ENCODE measurements at regions not wholly inside any gene's neighbourhood (a gene's known extent, or its start where the extent isn't known, plus 50 kb on each side); places are given as distances from the start of the nearest gene placed in this dataset.

GRCh38 chr5:148000036-148000435 is 63.7 kb upstream of the SPINK5 start:
- Mint-ChIP-seq H3K9me3 (peaks cover 35% of the 10 kb centered on the region), H3K4me3 (no peak overlapping the region), H3K36me3 (ENCODE audit: low read depth) (peaks cover 19% of the 10 kb centered on the region), H3K27me3 (ENCODE audit: low read depth, poor library complexity) (peaks cover 4% of the 10 kb centered on the region), H3K4me1 (no peaks in the 10 kb centered on the region), H3K27ac (no peak overlapping the region)
- no peak for DNase-seq
- TF ChIP-seq CTCF (IDR thresholded peaks at IDR 0.05), result no peak

GRCh38 chr5:147998704-147999103 is 65.1 kb upstream of the SPINK5 start:
- no peak overlapping the region for H3K4me3 Mint-ChIP-seq
- H3K27ac Mint-ChIP-seq, result no peak overlapping the region
- H3K36me3 Mint-ChIP-seq (ENCODE audit: low read depth), result peaks cover 19% of the 10 kb centered on the region
- TF ChIP-seq CTCF (IDR thresholded peaks at IDR 0.05), result no peak
- no peak for DNase-seq
- H3K27me3 Mint-ChIP-seq (ENCODE audit: low read depth, poor library complexity), result peaks cover 4% of the 10 kb centered on the region
- peaks cover 35% of the 10 kb centered on the region for H3K9me3 Mint-ChIP-seq
- no peaks in the 10 kb centered on the region for H3K4me1 Mint-ChIP-seq

GRCh38 chr5:147997486-147997885 is 66.3 kb upstream of the SPINK5 start:
- Mint-ChIP-seq H3K4me3 (no peak overlapping the region), H3K27ac (no peak overlapping the region), H3K36me3 (ENCODE audit: low read depth) (peaks cover 15% of the 10 kb centered on the region), H3K27me3 (ENCODE audit: low read depth, poor library complexity) (peaks cover 4% of the 10 kb centered on the region), H3K4me1 (no peaks in the 10 kb centered on the region), H3K9me3 (peaks cover 28% of the 10 kb centered on the region)
- DNase-seq, result no peak
- no peak for TF ChIP-seq CTCF (IDR thresholded peaks at IDR 0.05)

- H3K27me3 Mint-ChIP-seq (ENCODE audit: low read depth, poor library complexity), result peaks cover 4% of the 10 kb centered on the region
- no peak for DNase-seq
- H3K9me3 Mint-ChIP-seq, result peaks cover 17% of the 10 kb centered on the region
- no peak overlapping the region for H3K4me3 Mint-ChIP-seq
- no peak overlapping the region for H3K27ac Mint-ChIP-seq
- no peaks in the 10 kb centered on the region for H3K4me1 Mint-ChIP-seq
- H3K36me3 Mint-ChIP-seq (ENCODE audit: low read depth), result peaks cover 11% of the 10 kb centered on the region
- no peak for TF ChIP-seq CTCF (IDR thresholded peaks at IDR 0.05)
These were observed 67.4 kb upstream of the SPINK5 start for GRCh38 chr5:147996379-147996778.

- Mint-ChIP-seq H3K9me3 (peaks cover 13% of the 10 kb centered on the region), H3K27ac (no peak overlapping the region), H3K4me3 (no peak overlapping the region), H3K4me1 (no peaks in the 10 kb centered on the region), H3K36me3 (ENCODE audit: low read depth) (peaks cover 10% of the 10 kb centered on the region), H3K27me3 (ENCODE audit: low read depth, poor library complexity) (peaks cover 4% of the 10 kb centered on the region)
- no peak for DNase-seq
- TF ChIP-seq CTCF (IDR thresholded peaks at IDR 0.05), result no peak
These were observed 67.9 kb upstream of the SPINK5 start for GRCh38 chr5:147995846-147996245.

GRCh38 chr5:147989994-147990393 is 73.8 kb upstream of the SPINK5 start:
- Mint-ChIP-seq H3K4me1 (no peaks in the 10 kb centered on the region), H3K36me3 (ENCODE audit: low read depth) (no peaks in the 10 kb centered on the region), H3K4me3 (no peak overlapping the region), H3K9me3 (no peaks in the 10 kb centered on the region), H3K27ac (no peak overlapping the region), H3K27me3 (ENCODE audit: low read depth, poor library complexity) (no peaks in the 10 kb centered on the region)
- no peak for DNase-seq
- TF ChIP-seq CTCF (IDR thresholded peaks at IDR 0.05), result no peak
